D721Med (cell line): ENCODE measurements at regions not wholly inside any gene's neighbourhood (a gene's known extent, or its start where the extent isn't known, plus 50 kb on each side); places are given as distances from the start of the nearest gene placed in this dataset.

Experiments used
- DNase-seq: peaks from one replicate; pipeline ENCODE4 v3.0.0; 2011; ENCODE audit warnings: low spot score; ENCODE audit not compliant: insufficient read length
- FAIRE-seq: peaks from 2 replicates; lab custom pipeline; 2011; peaks lifted over from hg19 to GRCh38; lab: Jason Lieb, UNC
- CTCF ChIP-seq: IDR thresholded peaks from 2 replicates; pipeline ENCODE4 v1.5.1; 2012; ENCODE audit warnings: mild to moderate bottlenecking, control low read depth; ENCODE audit not compliant: insufficient read depth; ENCODE audit errors: missing control alignments

- TF ChIP-seq CTCF, result no peak
- DNase-seq (no peak), FAIRE-seq (no peak)
Observed at GRCh38 chr2:150274108-150274507, 213.4 kb downstream of the RND3 start.

GRCh38 chr2:150271952-150272802 is 215.3 kb downstream of the RND3 start:
- FAIRE-seq, result no peak
- DNase-seq, result no peak

GRCh38 chr2:150267651-150268415 is 219.6 kb downstream of the RND3 start:
- DNase-seq, result no peak
- FAIRE-seq, result no peak
- no peak for TF ChIP-seq CTCF

More at GRCh38 chr2:150271952-150272802, 215.3 kb downstream of the RND3 start:
- no peak for TF ChIP-seq CTCF

- DNase-seq, result no peak
Observed at GRCh38 chr2:150266931-150267330, 220.5 kb downstream of the RND3 start.

GRCh38 chr2:150264442-150264841 is 223.0 kb downstream of the RND3 start:
- TF ChIP-seq CTCF, result no peak
- FAIRE-seq (no peak), DNase-seq (no peak)

More at GRCh38 chr2:150266931-150267330, 220.5 kb downstream of the RND3 start:
- no peak for FAIRE-seq
- no peak for TF ChIP-seq CTCF

- TF ChIP-seq CTCF, result no peak
- no peak for FAIRE-seq
- no peak for DNase-seq
Observed at GRCh38 chr2:150261691-150262090, 225.8 kb downstream of the RND3 start.
